Left kidney (tissue), 1 donor: ENCODE measurements at regions not wholly inside any gene's neighbourhood (a gene's known extent, or its start where the extent isn't known, plus 50 kb on each side); places are given as distances from the start of the nearest gene placed in this dataset.
"Not testable (repeated sequence)": the region's sequence is repeated elsewhere in the genome, so short reads cannot be mapped to it uniquely, and the experiment has no call there.

Source experiments
- DNase-seq: peaks from one replicate; pipeline ENCODE4 v3.0.0-alpha.2; 2013

DNA sequence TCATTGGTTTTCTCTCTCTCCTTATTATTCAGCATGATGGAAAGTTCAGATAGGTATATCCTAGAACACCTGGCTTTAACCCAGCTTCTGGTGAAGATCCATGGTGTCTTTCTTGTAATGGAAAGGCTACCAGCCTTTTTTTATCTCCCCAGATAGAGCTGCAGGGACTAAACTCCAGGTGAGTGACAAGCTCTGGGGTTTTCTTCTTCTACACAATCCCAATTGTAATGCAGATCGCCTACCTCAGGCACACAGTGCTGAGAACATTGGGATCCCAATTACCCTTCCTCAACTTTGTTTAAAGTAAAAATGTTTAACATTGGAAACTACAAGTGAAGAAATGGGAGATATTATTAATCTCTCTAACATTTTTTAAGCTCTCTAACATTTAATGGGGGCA is 1851.7 kb downstream of the PCDH9 start:
- DNase-seq: no peak

- no peak for DNase-seq
Measured at GRCh38 chr13:65368832-65369231, 1861.3 kb downstream of the PCDH9 start.

DNA sequence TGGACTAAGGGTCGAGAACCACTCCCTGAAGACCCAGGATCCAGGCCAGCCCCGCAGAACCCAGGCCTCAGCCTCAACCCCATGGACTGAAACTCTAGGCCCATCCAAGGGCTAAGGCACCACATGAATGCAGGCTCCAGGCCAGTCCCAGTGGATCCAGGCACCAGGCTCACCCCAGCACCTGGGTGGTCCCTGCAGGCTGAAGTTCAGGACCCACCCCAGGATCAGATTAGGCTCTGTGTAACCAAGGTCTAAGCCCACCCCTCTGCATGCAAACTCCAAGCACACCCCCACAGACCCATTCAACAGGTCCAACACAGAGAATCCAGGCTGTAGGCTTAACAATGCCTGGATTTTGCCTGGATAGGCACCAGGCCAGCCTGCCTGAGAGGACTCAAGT is 1876.2 kb downstream of the PCDH9 start:
- DNase-seq: no peak

- not testable (repeated sequence) for DNase-seq
Measured at GRCh38 chr13:65353150-65353549, 1877.0 kb downstream of the PCDH9 start.

GRCh38 chr13:65347420-65348030 is 1882.6 kb downstream of the PCDH9 start:
- no peak for DNase-seq

- no peak for DNase-seq
Measured at GRCh38 chr13:65343898-65344663, 1886.1 kb downstream of the PCDH9 start.

DNA sequence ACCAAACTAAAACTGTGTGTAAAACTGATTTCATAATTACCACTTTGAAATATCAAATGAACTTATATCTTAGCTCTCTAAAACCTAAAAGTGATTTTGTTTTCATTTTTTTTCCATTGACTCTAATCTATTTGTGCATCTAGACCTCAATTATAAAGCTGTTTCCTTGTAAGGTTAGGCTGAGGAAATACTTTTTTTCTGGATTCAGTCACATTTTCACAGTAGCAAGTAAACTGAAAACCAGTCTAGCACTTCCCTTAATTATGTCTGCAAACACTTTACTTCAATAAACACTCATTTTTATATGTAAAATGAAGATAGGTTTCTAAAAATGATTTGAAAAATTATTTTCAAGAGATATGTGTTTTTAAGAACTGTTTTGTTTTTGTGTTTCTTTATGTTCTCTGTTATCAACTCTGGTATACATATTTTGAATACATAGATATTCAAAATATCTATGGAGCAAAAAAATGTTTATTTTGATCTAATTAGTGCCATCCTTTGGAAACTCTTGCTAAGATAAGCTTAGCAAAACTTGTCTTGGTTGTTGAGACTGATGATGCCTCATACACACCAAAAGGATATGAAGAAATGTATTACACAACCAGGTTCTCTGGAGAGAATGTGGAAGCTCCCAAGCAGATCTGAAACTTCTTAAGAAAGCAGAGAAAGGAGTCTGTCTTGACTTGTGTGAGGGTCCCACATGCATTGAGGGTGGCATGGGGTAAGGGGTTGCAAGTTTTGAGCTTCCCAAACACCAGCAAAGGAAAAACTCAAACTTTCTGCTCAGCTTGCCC is 1887.4 kb downstream of the PCDH9 start:
- no peak for DNase-seq

- no peak for DNase-seq
Measured at GRCh38 chr13:65339241-65339640, 1890.9 kb downstream of the PCDH9 start.

- no peak for DNase-seq
Measured at GRCh38 chr13:65336916-65337315, 1893.2 kb downstream of the PCDH9 start.

- no peak for DNase-seq
Measured at GRCh38 chr13:65336087-65336749, 1893.9 kb downstream of the PCDH9 start.

- no peak for DNase-seq
Measured at GRCh38 chr13:65330691-65331090, 1899.4 kb downstream of the PCDH9 start.

GRCh38 chr13:65330287-65330686 is 1899.8 kb downstream of the PCDH9 start:
- DNase-seq: no peak

GRCh38 chr13:65323192-65323591 is 1906.9 kb downstream of the PCDH9 start:
- not testable (repeated sequence) for DNase-seq

DNA sequence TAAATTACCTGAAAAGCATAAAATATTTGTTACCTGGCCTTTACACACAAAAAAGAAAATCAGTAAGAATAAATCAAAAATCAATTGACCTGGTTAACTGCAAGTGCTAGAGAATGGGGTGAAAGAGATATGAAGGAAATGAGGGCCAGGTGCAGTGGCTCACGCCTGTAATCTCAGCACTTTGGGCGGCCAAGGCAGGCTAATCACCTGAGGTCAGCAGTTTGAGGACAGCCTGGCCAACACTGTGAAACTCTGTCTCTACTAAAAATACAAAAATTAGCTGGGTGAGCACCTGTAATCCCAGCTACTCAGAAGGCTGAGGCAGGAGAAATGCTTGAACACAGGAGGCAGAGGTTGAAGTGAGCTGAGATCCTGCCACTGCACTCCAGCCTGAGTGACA is 1908.7 kb downstream of the PCDH9 start:
- DNase-seq: not testable (repeated sequence)

GRCh38 chr13:65314008-65314407 is 1916.1 kb downstream of the PCDH9 start:
- no peak for DNase-seq

GRCh38 chr13:65310663-65311328 is 1919.3 kb downstream of the PCDH9 start:
- DNase-seq: no peak

DNA sequence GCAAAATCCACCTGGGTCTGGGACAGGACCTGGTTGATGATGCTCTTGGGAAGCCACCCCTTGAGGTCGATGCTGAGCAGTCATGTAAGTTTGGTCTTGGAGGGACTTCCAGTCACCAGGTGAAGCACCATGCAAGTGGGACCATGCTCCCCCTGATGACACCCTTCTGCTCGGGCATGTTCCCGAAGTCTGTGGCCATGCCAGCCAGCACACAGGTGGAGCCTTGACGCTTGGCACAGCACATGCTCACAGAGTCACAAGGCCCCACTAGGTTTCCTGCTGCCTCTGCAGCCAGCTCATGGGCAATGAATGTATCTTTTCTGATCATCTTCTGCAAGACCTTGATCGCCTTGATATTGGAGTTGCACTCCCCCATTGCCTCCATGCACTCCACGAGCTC is 1920.2 kb downstream of the PCDH9 start:
- no peak for DNase-seq

- DNase-seq: not testable (repeated sequence)
Measured at GRCh38 chr13:65308729-65309128, 1921.4 kb downstream of the PCDH9 start.

GRCh38 chr13:65307056-65307455 is 1923.1 kb downstream of the PCDH9 start:
- no peak for DNase-seq

DNA sequence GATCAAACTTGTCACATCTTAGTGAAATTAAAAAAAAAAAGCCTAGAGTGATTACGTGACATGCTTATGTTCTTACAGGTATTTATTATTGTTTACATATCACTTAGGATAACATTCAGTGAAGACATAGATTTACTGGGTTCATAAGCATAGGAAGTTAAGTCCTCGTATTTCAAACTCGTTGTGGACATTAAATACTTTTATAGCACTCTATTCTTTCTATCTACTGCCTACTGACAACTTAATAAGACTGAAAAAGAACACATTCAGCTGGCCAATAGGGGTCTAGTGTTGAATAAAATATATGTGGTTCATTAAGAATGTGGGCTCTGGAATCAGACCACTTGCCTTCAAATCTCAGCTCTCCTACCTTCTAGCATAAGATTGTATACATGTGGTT is 1927.4 kb downstream of the PCDH9 start:
- no peak for DNase-seq

DNA sequence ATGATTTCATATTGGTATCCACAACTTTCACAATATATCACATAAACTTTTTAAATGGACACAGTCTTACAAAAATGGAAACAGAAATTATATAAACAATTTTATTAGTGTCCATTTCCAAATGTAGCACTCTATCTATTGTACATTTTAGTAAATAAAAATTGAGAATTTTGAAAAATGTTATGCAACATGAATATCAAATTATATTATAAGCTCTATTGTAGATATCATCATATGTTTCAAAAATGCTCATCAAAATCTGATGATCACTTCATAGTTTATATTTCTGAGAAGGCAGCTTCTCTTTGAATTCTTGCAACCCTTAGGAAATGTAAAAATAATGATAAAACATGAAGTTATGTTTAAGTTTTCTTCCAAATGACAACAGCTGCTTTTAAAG is 1928.6 kb downstream of the PCDH9 start:
- DNase-seq: no peak

- no peak for DNase-seq
Measured at GRCh38 chr13:65300220-65300619, 1929.9 kb downstream of the PCDH9 start.
